Karpas-422 (cell line): ENCODE measurements at regions not wholly inside any gene's neighbourhood (a gene's known extent, or its start where the extent isn't known, plus 50 kb on each side); places are given as distances from the start of the nearest gene placed in this dataset.

ENCODE experiments used
- DNase-seq: peaks from one replicate; pipeline ENCODE4 v3.0.0-alpha.2; 2015
- H2AFZ ChIP-seq: fragments of 200-600 bp; sonication (generic); 2 replicates; pipeline ENCODE4 v1.6.1; 2014; ENCODE audit warnings: antibody characterized with exemption, low read length, mixed read lengths
- H3K27ac ChIP-seq: fragments of 200-600 bp; sonication (generic); 2 replicates; pipeline ENCODE4 v1.5.1; 2014; ENCODE audit warnings: mild to moderate bottlenecking, low read length, moderate library complexity
- H3K27me3 ChIP-seq: fragments of 200-600 bp; sonication (generic); 2 replicates; pipeline ENCODE4 v1.6.1; 2014; ENCODE audit warnings: low read length, mixed read lengths
- H3K36me3 ChIP-seq: fragments of 200-600 bp; sonication (generic); 2 replicates; pipeline ENCODE4 v1.6.1; 2014; ENCODE audit warnings: low read length, mixed read lengths; ENCODE audit not compliant: insufficient read depth
- H3K4me1 ChIP-seq: fragments of 200-600 bp; sonication (generic); 2 replicates; pipeline ENCODE4 v1.6.1; 2014; ENCODE audit warnings: mild to moderate bottlenecking, low read length, mixed read lengths
- H3K4me2 ChIP-seq: fragments of 200-600 bp; sonication (generic); 2 replicates; pipeline ENCODE4 v1.6.1; 2014; ENCODE audit warnings: low read length, low read depth, mild to moderate bottlenecking; ENCODE audit not compliant: poor library complexity, severe bottlenecking
- H3K4me3 ChIP-seq: fragments of 200-600 bp; sonication (generic); 2 replicates; pipeline ENCODE4 v1.5.1; 2014; ENCODE audit warnings: mild to moderate bottlenecking, antibody characterized with exemption, low read length, mixed read lengths
- H3K79me2 ChIP-seq: fragments of 200-600 bp; sonication (generic); 2 replicates; pipeline ENCODE4 v1.6.1; 2014; ENCODE audit warnings: mild to moderate bottlenecking, low read length, mixed read lengths
- H3K9ac ChIP-seq: fragments of 200-600 bp; sonication (generic); 2 replicates; pipeline ENCODE4 v1.6.0; 2014; ENCODE audit warnings: low read length
- H3K9me2 ChIP-seq: fragments of 200-600 bp; sonication (generic), shearing (Covaris generic); replicated peaks from 2 replicates; pipeline ENCODE4 v1.6.0; 2014; ENCODE audit warnings: mild to moderate bottlenecking, low read length, moderate library complexity; ENCODE audit not compliant: insufficient read depth
- H3K9me3 ChIP-seq: fragments of 300-700, 200-600 bp; sonication (generic); 2 replicates; pipeline ENCODE4 v1.6.1; 2014; ENCODE audit warnings: low read length, mixed read lengths
- H4K20me1 ChIP-seq: fragments of 200-600 bp; sonication (generic); 2 replicates; pipeline ENCODE4 v1.6.1; 2014; ENCODE audit warnings: mild to moderate bottlenecking, antibody characterized with exemption, low read length, low read depth; ENCODE audit not compliant: insufficient read depth

GRCh38 chr9:134972140-134972539, 54.4 kb upstream of the FCN1 start:
- no peak overlapping the region for H3K27ac ChIP-seq
- H3K9me3 ChIP-seq: no peaks in the 10 kb centered on the region
- no peaks in the 10 kb centered on the region for H3K27me3 ChIP-seq
- H2AFZ ChIP-seq: no peak overlapping the region
- H3K36me3 ChIP-seq: no peaks in the 10 kb centered on the region
- H3K9me2 ChIP-seq: no peaks in the 10 kb centered on the region
- H3K9ac ChIP-seq: no peak overlapping the region
- DNase-seq: no peak
- H4K20me1 ChIP-seq: no peaks in the 10 kb centered on the region
- no peak overlapping the region for H3K4me2 ChIP-seq
- no peaks in the 10 kb centered on the region for H3K79me2 ChIP-seq
- H3K4me1 ChIP-seq: no peaks in the 10 kb centered on the region
- H3K4me3 ChIP-seq: no peak overlapping the region

GRCh38 chr9:134975253-134975652, 57.5 kb upstream of the FCN1 start:
- H2AFZ ChIP-seq: no peak overlapping the region
- no peaks in the 10 kb centered on the region for H3K9me2 ChIP-seq
- no peaks in the 10 kb centered on the region for H3K27me3 ChIP-seq
- no peak overlapping the region for H3K4me2 ChIP-seq
- H3K9ac ChIP-seq: no peak overlapping the region
- H4K20me1 ChIP-seq: no peaks in the 10 kb centered on the region
- H3K4me1 ChIP-seq: no peaks in the 10 kb centered on the region
- H3K79me2 ChIP-seq: no peaks in the 10 kb centered on the region
- H3K4me3 ChIP-seq: no peak overlapping the region
- DNase-seq: no peak
- H3K27ac ChIP-seq: no peak overlapping the region
- no peaks in the 10 kb centered on the region for H3K36me3 ChIP-seq
- no peaks in the 10 kb centered on the region for H3K9me3 ChIP-seq

DNA sequence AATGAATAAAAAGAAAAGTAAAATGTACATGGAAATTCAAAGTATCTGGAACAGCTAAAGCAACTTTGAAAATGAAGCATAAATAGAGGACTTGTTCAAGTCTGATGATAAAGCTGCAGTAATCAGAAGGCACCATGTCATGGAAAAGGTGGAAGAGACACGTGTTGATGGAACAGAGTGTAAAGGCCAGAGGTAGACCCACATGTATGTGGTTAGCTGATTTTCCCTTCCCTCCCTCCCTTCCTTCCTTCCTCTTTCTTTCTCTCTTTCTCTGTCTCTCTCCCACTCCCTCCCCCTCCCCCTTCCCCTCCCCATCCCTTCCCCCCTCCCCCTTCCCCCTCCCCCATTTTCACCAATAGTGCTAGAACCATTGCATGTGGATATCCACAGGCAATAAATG, 58.7 kb upstream of the FCN1 start:
- no peak for DNase-seq
- H3K79me2 ChIP-seq: no peaks in the 10 kb centered on the region
- H3K9ac ChIP-seq: no peak overlapping the region
- H3K4me1 ChIP-seq: no peaks in the 10 kb centered on the region
- H3K27ac ChIP-seq: no peak overlapping the region
- no peak overlapping the region for H3K4me3 ChIP-seq
- H3K4me2 ChIP-seq: no peak overlapping the region
- H4K20me1 ChIP-seq: no peaks in the 10 kb centered on the region
- no peak overlapping the region for H2AFZ ChIP-seq
- H3K27me3 ChIP-seq: no peaks in the 10 kb centered on the region
- H3K9me3 ChIP-seq: no peaks in the 10 kb centered on the region
- no peaks in the 10 kb centered on the region for H3K36me3 ChIP-seq
- H3K9me2 ChIP-seq: no peaks in the 10 kb centered on the region

DNA sequence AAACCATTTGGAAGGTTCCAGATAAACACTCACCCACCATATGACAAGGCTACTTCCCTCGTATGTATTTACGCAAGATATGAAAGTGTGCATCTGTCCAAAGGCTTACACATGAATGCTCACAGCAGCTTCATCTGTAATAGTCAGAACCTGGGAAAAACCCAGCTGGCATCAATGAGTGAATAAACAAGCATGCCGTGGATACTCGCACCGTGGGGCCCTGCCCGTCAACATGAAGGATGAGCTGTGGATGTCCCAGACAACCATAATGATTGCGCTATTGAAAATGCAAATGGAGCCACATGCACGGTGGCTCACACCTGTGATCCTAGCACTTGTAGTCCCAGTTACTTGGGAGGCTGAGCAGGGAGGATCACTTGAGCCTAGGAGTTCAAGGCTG, 60.6 kb upstream of the FCN1 start:
- H3K4me1 ChIP-seq: no peaks in the 10 kb centered on the region
- H2AFZ ChIP-seq: no peak overlapping the region
- H3K36me3 ChIP-seq: no peaks in the 10 kb centered on the region
- H3K9me3 ChIP-seq: no peaks in the 10 kb centered on the region
- H4K20me1 ChIP-seq: no peaks in the 10 kb centered on the region
- H3K79me2 ChIP-seq: no peaks in the 10 kb centered on the region
- no peaks in the 10 kb centered on the region for H3K27me3 ChIP-seq
- no peak overlapping the region for H3K4me2 ChIP-seq
- H3K9me2 ChIP-seq: no peaks in the 10 kb centered on the region
- no peak overlapping the region for H3K27ac ChIP-seq
- no peak overlapping the region for H3K4me3 ChIP-seq
- no peak for DNase-seq
- H3K9ac ChIP-seq: no peak overlapping the region

GRCh38 chr9:134980516-134980915, 62.8 kb upstream of the FCN1 start:
- Histone ChIP-seq H3K9me3 (no peaks in the 10 kb centered on the region), H3K27me3 (no peaks in the 10 kb centered on the region), H3K79me2 (no peaks in the 10 kb centered on the region), H2AFZ (no peak overlapping the region), H3K36me3 (no peaks in the 10 kb centered on the region), H3K27ac (no peak overlapping the region), H4K20me1 (no peaks in the 10 kb centered on the region), H3K4me1 (no peaks in the 10 kb centered on the region), H3K9me2 (no peaks in the 10 kb centered on the region), H3K4me2 (no peak overlapping the region), H3K9ac (no peak overlapping the region), H3K4me3 (no peak overlapping the region)
- DNase-seq: no peak

- no peaks in the 10 kb centered on the region for H3K79me2 ChIP-seq
- no peak for DNase-seq
Measured at GRCh38 chr9:134980991-134981390, 63.3 kb upstream of the FCN1 start.

GRCh38 chr9:134981829-134982228, 64.1 kb upstream of the FCN1 start:
- H3K36me3 ChIP-seq: no peaks in the 10 kb centered on the region
- H3K9me2 ChIP-seq: no peaks in the 10 kb centered on the region
- no peak overlapping the region for H3K9ac ChIP-seq
- H3K27ac ChIP-seq: no peak overlapping the region
- no peaks in the 10 kb centered on the region for H4K20me1 ChIP-seq
- H3K4me3 ChIP-seq: no peak overlapping the region
- H2AFZ ChIP-seq: no peak overlapping the region
- no peaks in the 10 kb centered on the region for H3K27me3 ChIP-seq
- H3K4me1 ChIP-seq: no peaks in the 10 kb centered on the region
- no peak overlapping the region for H3K4me2 ChIP-seq
- no peaks in the 10 kb centered on the region for H3K79me2 ChIP-seq
- no peak for DNase-seq
- no peaks in the 10 kb centered on the region for H3K9me3 ChIP-seq

More at GRCh38 chr9:134980991-134981390, 63.3 kb upstream of the FCN1 start:
- no peaks in the 10 kb centered on the region for H3K9me2 ChIP-seq
- H3K4me1 ChIP-seq: no peaks in the 10 kb centered on the region
- H3K27me3 ChIP-seq: no peaks in the 10 kb centered on the region
- H3K4me3 ChIP-seq: no peak overlapping the region
- H3K4me2 ChIP-seq: no peak overlapping the region
- no peak overlapping the region for H3K27ac ChIP-seq
- H4K20me1 ChIP-seq: no peaks in the 10 kb centered on the region
- H3K36me3 ChIP-seq: no peaks in the 10 kb centered on the region
- H3K9me3 ChIP-seq: no peaks in the 10 kb centered on the region
- H3K9ac ChIP-seq: no peak overlapping the region
- no peak overlapping the region for H2AFZ ChIP-seq

DNA sequence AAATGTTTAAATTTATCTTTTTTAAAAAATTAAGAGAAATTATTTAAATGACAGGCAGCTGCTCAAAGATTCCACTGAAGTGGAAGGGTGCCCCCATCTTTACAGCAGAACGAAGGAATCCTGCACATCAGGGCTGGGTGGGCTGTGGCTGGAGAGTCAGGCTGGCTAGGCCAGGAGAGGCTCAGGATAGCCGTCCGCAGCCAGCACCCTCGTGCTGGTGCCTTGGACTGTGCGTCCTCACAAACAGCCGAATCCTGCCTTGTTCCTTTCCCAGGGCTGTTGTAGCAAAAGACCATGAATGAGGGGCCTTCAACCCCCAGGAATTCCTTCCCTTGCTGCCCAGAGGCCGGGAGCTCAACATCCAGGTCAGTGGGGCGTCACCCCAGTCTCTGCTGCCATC, 64.6 kb upstream of the FCN1 start:
- Histone ChIP-seq H2AFZ (no peak overlapping the region), H3K79me2 (no peaks in the 10 kb centered on the region), H4K20me1 (no peaks in the 10 kb centered on the region), H3K4me1 (no peaks in the 10 kb centered on the region), H3K4me3 (no peak overlapping the region), H3K9me3 (peaks cover 4% of the 10 kb centered on the region), H3K9ac (no peak overlapping the region), H3K27me3 (no peaks in the 10 kb centered on the region), H3K9me2 (no peaks in the 10 kb centered on the region), H3K27ac (no peak overlapping the region), H3K36me3 (no peaks in the 10 kb centered on the region), H3K4me2 (no peak overlapping the region)
- no peak for DNase-seq

GRCh38 chr9:134983074-134983473, 65.4 kb upstream of the FCN1 start:
- no peak overlapping the region for H3K4me3 ChIP-seq
- H3K4me2 ChIP-seq: no peak overlapping the region
- no peaks in the 10 kb centered on the region for H3K4me1 ChIP-seq
- H3K79me2 ChIP-seq: no peaks in the 10 kb centered on the region
- H3K9me3 ChIP-seq: peaks cover 8% of the 10 kb centered on the region
- H3K27me3 ChIP-seq: no peaks in the 10 kb centered on the region
- peak; percentile 64 for DNase-seq
- H2AFZ ChIP-seq: no peak overlapping the region
- no peaks in the 10 kb centered on the region for H4K20me1 ChIP-seq
- no peaks in the 10 kb centered on the region for H3K36me3 ChIP-seq
- no peak overlapping the region for H3K27ac ChIP-seq
- H3K9me2 ChIP-seq: no peaks in the 10 kb centered on the region
- no peak overlapping the region for H3K9ac ChIP-seq
